ENCODE measurements at regions not wholly inside any gene's neighbourhood (a gene's known extent, or its start where the extent isn't known, plus 50 kb on each side); places are given as distances from the start of the nearest gene placed in this dataset.

GRCh38 chr12:102568276-102568675 lies 87.9 kb upstream of the IGF1 start:
- H3K27ac Mint-ChIP-seq = peak overlapping the region; percentile 95
- DNase-seq = no peak
- H3K9me3 Mint-ChIP-seq = no peaks in the 10 kb centered on the region; the same call in 1 of the 2 replicates
- no peak overlapping the region; the same call in 1 of the 2 replicates for H3K4me3 Mint-ChIP-seq
- no peaks in the 10 kb centered on the region; the same call in 1 of the 2 replicates for H3K27me3 Mint-ChIP-seq (ENCODE audit: insufficient read depth)
- no peak for TF ChIP-seq CTCF (IDR thresholded peaks at IDR 0.05)
- peaks cover 60% of the 10 kb centered on the region for H3K4me1 Mint-ChIP-seq (ENCODE audit: low read depth)
- peaks cover 9% of the 10 kb centered on the region for H3K36me3 Mint-ChIP-seq (ENCODE audit: low read depth)

GRCh38 chr12:102567031-102567985 lies 86.9 kb upstream of the IGF1 start:
- Mint-ChIP-seq H3K4me3 (peak overlapping the region; percentile 55), H3K27me3 (ENCODE audit: insufficient read depth) (no peaks in the 10 kb centered on the region), H3K4me1 (ENCODE audit: low read depth) (peaks cover 60% of the 10 kb centered on the region), H3K27ac (peak overlapping the region; percentile 95), H3K36me3 (ENCODE audit: low read depth) (peaks cover 9% of the 10 kb centered on the region), H3K9me3 (no peaks in the 10 kb centered on the region; the same call in 1 of the 2 replicates)
- TF ChIP-seq CTCF (IDR thresholded peaks at IDR 0.05) = no peak
- peak; percentile 88 for DNase-seq

GRCh38 chr12:102565555-102565954 lies 85.2 kb upstream of the IGF1 start:
- Mint-ChIP-seq H3K36me3 (ENCODE audit: low read depth) (peaks cover 9% of the 10 kb centered on the region), H3K27ac (peak overlapping the region; percentile 95), H3K9me3 (no peaks in the 10 kb centered on the region; the same call in 1 of the 2 replicates), H3K4me1 (ENCODE audit: low read depth) (peaks cover 74% of the 10 kb centered on the region), H3K4me3 (no peak overlapping the region), H3K27me3 (ENCODE audit: insufficient read depth) (no peaks in the 10 kb centered on the region)
- TF ChIP-seq CTCF (IDR thresholded peaks at IDR 0.05) = no peak
- no peak for DNase-seq

GRCh38 chr12:102564026-102564425 lies 83.7 kb upstream of the IGF1 start:
- DNase-seq = no peak
- Mint-ChIP-seq H3K27ac (peak overlapping the region; percentile 30; the same call in 1 of the 2 replicates), H3K4me3 (no peak overlapping the region), H3K27me3 (ENCODE audit: insufficient read depth) (peaks cover 1% of the 10 kb centered on the region; the same call in 1 of the 2 replicates), H3K9me3 (no peaks in the 10 kb centered on the region; the same call in 1 of the 2 replicates), H3K4me1 (ENCODE audit: low read depth) (peaks cover 65% of the 10 kb centered on the region), H3K36me3 (ENCODE audit: low read depth) (peaks cover 9% of the 10 kb centered on the region)
- TF ChIP-seq CTCF (IDR thresholded peaks at IDR 0.05) = no peak

- DNase-seq = no peak
- Mint-ChIP-seq H3K4me1 (ENCODE audit: low read depth) (peaks cover 56% of the 10 kb centered on the region), H3K27me3 (ENCODE audit: insufficient read depth) (peaks cover 1% of the 10 kb centered on the region; the same call in 1 of the 2 replicates), H3K4me3 (no peak overlapping the region; the same call in 1 of the 2 replicates), H3K9me3 (no peaks in the 10 kb centered on the region; the same call in 1 of the 2 replicates), H3K36me3 (ENCODE audit: low read depth) (peaks cover 9% of the 10 kb centered on the region), H3K27ac (peak overlapping the region; percentile 73)
- no peak for TF ChIP-seq CTCF (IDR thresholded peaks at IDR 0.05)
These were observed 82.6 kb upstream of the IGF1 start for GRCh38 chr12:102562836-102563425.
